ENCODE measurements at regions not wholly inside any gene's neighbourhood (a gene's known extent, or its start where the extent isn't known, plus 50 kb on each side); places are given as distances from the start of the nearest gene placed in this dataset.

GRCh38 chr11:91700854-91701253, 523.8 kb upstream of the FAT3 start:
- no peak overlapping the region for H3K4me3 ChIP-seq (ENCODE audit: low read length)
- no peak for TF ChIP-seq CTCF (IDR thresholded peaks at IDR 0.05; ENCODE audit: insufficient read depth, low read depth, low read length, missing control alignments)
- DNase-seq (ENCODE audit: low read depth) = no peak

- no peak for TF ChIP-seq CTCF (IDR thresholded peaks at IDR 0.05; ENCODE audit: insufficient read depth, low read depth, low read length, missing control alignments)
- no peak for DNase-seq (ENCODE audit: low read depth)
Measured at GRCh38 chr11:91698845-91699244, 525.8 kb upstream of the FAT3 start.

GRCh38 chr11:91694331-91694730, 530.3 kb upstream of the FAT3 start:
- DNase-seq (ENCODE audit: low read depth) = no peak
- no peak for TF ChIP-seq CTCF (IDR thresholded peaks at IDR 0.05; ENCODE audit: insufficient read depth, low read depth, low read length, missing control alignments)
- H3K4me3 ChIP-seq (ENCODE audit: low read length) = no peak overlapping the region

More at GRCh38 chr11:91698845-91699244, 525.8 kb upstream of the FAT3 start:
- H3K4me3 ChIP-seq (ENCODE audit: low read length) = no peak overlapping the region

DNA sequence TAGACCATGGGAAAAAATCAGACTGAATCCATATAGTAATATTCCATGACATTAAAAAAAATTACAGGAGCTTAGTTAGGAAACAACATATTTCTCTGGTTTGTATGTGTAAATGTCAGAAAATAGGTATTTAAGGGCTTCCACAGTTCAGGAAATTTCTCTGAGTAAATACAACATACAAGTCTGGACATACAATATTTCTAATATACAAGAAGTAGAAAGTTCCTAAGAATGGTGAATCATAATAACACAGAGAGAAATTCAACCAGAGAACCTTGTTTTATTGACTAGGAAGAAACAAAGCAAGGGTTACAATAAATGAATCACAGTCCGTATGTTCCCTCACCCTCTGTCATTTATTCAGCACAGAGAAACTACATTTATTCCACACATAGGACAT, 532.7 kb upstream of the FAT3 start:
- no peak for TF ChIP-seq CTCF (IDR thresholded peaks at IDR 0.05; ENCODE audit: insufficient read depth, low read depth, low read length, missing control alignments)
- DNase-seq (ENCODE audit: low read depth) = peak; percentile 63

GRCh38 chr11:91688672-91689071, 535.9 kb upstream of the FAT3 start:
- no peak for TF ChIP-seq CTCF (IDR thresholded peaks at IDR 0.05; ENCODE audit: insufficient read depth, low read depth, low read length, missing control alignments)
- no peak for DNase-seq (ENCODE audit: low read depth)
- no peak overlapping the region for H3K4me3 ChIP-seq (ENCODE audit: low read length)

More for the DNA sequence above, 532.7 kb upstream of the FAT3 start:
- H3K4me3 ChIP-seq (ENCODE audit: low read length) = no peak overlapping the region

DNA sequence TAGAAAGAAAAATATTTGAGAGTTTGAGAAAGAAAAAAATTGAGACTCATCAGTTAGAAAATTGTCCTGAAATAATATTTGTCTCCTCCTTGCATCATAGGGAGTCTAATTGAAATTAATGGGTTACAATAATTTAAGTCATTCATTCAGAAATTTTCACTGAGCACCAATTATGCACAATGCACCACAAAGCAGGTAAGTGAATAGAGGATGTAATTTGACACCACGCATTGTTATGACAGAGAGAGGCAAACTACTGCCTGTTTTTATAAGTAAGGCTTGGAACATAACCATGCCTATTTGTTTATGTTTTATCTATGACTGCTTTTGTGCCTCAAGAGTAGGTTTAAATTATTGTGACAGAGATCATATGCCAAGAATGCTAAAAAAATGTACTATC, 537.9 kb upstream of the FAT3 start:
- no peak for TF ChIP-seq CTCF (IDR thresholded peaks at IDR 0.05; ENCODE audit: insufficient read depth, low read depth, low read length, missing control alignments)
- H3K4me3 ChIP-seq (ENCODE audit: low read length) = no peak overlapping the region
- no peak for DNase-seq (ENCODE audit: low read depth)

DNA sequence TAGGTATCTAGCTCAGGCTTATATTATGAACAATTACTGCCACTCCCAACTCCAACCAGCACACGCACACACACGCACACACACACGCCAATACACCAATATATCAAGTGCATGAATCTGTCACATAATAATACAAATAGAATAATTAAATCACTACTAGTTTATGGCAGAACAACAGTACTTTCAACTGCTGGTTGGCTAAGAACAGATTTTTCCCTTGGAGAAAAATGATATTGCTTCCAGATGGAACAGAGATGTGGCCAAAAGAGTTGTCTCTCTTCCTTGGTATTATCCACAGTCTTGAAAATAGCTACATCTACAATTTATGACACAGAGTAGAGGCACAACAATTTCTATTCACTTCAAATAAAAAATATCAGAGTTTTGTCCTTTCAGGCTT, 538.3 kb upstream of the FAT3 start:
- H3K4me3 ChIP-seq (ENCODE audit: low read length) = no peak overlapping the region
- TF ChIP-seq CTCF (IDR thresholded peaks at IDR 0.05; ENCODE audit: insufficient read depth, low read depth, low read length, missing control alignments) = no peak
- DNase-seq (ENCODE audit: low read depth) = no peak

Measured in epithelial cell of esophagus (primary cell).